HG03442 (cell line): ENCODE measurements at regions not wholly inside any gene's neighbourhood (a gene's known extent, or its start where the extent isn't known, plus 50 kb on each side); places are given as distances from the start of the nearest gene placed in this dataset.

ENCODE experiments used
- ATAC-seq: cut with Tn5 transposase; IDR thresholded peaks from one replicate; pipeline ENCODE4 v1.9.1; 2021; ENCODE audit warnings: mild to moderate bottlenecking, moderate library complexity; ENCODE audit not compliant: unreplicated experiment

GRCh38 chr11:71078482-71078881 lies 173.9 kb downstream of the SHANK2 start:
- no peak for ATAC-seq

- ATAC-seq = no peak
Observed at GRCh38 chr11:71076525-71077304, 175.7 kb downstream of the SHANK2 start.

DNA sequence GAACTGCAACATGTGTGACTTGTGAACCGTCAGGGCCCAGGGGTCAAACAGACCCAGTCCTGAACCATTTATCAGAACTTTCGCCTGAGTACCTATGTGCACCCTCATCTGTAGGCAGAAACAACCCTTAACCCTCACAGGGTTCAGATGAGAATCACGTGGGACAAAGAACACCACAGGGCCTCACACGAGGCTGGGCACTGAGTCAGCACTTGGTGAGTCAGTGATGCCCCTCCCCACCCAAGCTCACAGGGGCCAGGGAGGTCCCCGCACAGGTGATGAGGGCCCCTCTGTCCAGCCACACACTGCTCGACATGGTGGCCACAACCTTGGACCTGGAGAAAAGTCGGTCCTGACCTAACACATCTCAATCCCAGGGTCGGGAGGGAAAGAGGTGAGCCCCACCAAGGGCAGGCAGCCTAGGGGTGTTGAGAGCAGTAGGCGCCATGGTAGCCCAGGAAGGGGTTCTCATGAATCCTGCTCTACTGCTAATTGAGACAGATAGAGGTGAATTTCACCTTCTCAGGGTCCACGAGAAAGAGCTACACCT lies 176.4 kb downstream of the SHANK2 start:
- ATAC-seq = no peak

- no peak for ATAC-seq
Observed at GRCh38 chr11:71075116-71075720, 177.2 kb downstream of the SHANK2 start.

GRCh38 chr11:71071736-71072509 lies 180.5 kb downstream of the SHANK2 start:
- no peak for ATAC-seq

GRCh38 chr11:71070490-71071453 lies 181.6 kb downstream of the SHANK2 start:
- no peak for ATAC-seq

GRCh38 chr11:71068963-71069362 lies 183.4 kb downstream of the SHANK2 start:
- no peak for ATAC-seq

- no peak for ATAC-seq
Observed at GRCh38 chr11:71067753-71068152, 184.6 kb downstream of the SHANK2 start.

DNA sequence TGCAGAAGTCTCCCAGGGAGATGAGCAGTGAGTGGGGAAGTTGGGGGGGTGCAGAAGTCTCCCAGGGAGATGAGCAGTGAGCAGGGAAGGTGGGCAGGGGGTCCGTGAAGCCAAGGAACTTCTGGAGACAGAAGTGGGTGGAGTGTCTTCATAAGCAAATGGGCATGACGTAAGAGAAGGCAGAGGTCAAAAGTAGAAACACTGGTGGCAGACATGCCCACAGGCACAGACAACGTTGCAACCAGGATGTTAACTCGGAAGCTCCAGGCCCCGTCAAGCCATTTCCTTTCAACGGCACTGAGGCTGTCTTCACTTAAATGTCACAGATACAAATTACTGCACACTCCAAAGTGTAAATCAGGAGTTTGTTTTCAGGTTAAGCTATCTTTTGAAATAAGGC lies 186.1 kb downstream of the SHANK2 start:
- no peak for ATAC-seq

GRCh38 chr11:71065841-71066240 lies 186.5 kb downstream of the SHANK2 start:
- ATAC-seq = no peak

- no peak for ATAC-seq
Observed at GRCh38 chr11:71064702-71065515, 187.5 kb downstream of the SHANK2 start.

DNA sequence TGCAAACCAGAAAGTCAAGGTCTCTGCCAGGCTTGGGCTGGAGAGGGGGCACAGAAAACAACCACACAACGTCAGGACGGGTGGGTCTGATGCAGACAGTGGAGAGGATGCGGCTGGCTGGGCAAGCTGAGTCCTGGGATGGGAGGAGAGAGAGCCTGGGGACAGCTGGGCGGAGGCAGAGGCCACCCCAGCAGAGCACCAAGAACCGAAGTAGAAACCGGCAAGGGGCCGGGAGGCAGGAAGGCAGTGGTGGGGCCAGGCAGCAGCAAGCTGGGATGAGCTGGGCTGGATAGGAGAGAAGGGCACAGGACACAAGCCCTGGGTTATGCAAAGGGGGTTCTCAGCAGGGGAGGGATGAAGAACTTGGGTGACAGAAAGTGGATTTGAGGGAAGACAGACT lies 188.2 kb downstream of the SHANK2 start:
- no peak for ATAC-seq

DNA sequence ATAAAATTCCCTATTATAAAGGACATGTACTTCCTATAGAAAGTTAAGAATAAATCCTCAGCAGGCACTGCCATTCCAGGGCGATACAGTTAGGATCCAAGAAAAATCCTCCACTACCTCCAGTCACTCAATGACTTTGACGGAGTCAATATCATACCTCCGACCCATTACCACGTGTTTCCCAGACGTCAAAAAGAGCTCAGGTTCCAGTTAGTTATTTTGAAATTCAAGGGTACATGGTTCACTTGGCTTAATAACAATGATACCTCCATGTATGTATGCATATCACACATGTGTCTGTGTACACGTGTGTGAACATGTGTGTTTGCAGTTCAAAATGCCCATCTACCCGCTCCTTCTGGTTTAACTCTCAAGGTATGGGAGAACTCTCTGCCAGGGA lies 189.2 kb downstream of the SHANK2 start:
- ATAC-seq = no peak

DNA sequence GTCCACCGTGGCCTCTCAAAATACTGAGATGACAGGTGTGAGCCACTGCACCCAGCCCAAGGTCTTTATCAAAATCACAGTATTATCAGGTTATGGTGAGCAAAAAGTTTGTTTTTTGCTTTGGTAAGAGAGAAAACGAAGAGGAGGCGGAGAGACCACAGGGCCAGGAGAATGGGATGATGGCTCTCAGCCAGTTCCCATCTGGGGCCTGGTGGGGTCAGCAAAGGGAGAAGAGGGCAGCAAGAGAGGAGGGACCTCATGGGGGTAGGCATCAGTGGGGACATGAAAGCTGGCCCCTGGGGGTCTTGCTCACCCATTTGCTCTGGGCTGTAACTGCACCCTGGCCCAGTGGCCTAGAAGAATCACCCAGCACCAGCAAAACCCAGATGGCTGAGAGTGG lies 190.2 kb downstream of the SHANK2 start:
- no peak for ATAC-seq

GRCh38 chr11:71060391-71060791 lies 192.0 kb downstream of the SHANK2 start:
- no peak for ATAC-seq

GRCh38 chr11:71059662-71060061 lies 192.7 kb downstream of the SHANK2 start:
- ATAC-seq = no peak

- no peak for ATAC-seq
Observed at GRCh38 chr11:71055925-71056324, 196.5 kb downstream of the SHANK2 start.
